GM19372 (cell line): ENCODE measurements at regions not wholly inside any gene's neighbourhood (a gene's known extent, or its start where the extent isn't known, plus 50 kb on each side); places are given as distances from the start of the nearest gene placed in this dataset.

Source experiments
- ATAC-seq: cut with Tn5 transposase; IDR thresholded peaks from one replicate; pipeline ENCODE4 v1.9.1; 2021; ENCODE audit warnings: mild to moderate bottlenecking, low read depth, moderate library complexity; ENCODE audit not compliant: unreplicated experiment

DNA sequence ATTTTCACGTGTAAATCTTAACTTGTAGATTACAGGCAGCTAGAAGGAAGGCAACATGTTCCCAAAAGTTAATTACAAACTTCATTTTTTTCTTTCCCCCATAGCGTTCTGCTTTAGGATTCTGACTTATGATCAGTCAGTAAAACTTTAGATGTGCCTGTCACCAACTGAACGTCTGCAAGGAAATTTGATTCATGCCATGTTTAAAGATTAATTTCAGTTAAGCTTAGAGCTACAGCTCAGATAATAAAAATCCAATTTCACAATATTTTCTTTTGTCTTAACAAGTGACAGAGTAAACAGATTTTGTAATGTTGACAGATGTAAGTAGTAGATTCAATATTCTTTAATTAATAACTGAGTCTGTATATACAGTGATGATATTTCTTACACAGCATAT, 253.1 kb downstream of the NFKBIZ start:
- no peak for ATAC-seq

DNA sequence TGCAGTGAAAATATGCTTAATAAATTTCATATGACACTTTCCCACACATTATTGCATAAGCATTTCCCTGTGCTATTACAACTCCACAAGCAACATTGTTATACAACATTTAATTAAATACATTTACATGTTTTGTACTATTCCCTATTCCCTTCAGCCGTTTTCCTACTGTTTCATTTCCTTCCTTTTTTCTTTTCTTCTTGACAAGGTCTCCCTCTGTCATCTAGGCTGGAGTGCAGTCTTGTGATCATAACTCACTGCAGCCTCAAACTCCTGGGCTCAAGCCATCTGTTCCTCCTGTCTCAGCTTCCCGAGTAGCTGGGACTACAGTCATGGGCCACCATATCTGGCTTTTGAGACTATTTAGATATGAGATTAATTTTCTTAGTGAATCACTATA, 254.7 kb downstream of the NFKBIZ start:
- no peak for ATAC-seq

DNA sequence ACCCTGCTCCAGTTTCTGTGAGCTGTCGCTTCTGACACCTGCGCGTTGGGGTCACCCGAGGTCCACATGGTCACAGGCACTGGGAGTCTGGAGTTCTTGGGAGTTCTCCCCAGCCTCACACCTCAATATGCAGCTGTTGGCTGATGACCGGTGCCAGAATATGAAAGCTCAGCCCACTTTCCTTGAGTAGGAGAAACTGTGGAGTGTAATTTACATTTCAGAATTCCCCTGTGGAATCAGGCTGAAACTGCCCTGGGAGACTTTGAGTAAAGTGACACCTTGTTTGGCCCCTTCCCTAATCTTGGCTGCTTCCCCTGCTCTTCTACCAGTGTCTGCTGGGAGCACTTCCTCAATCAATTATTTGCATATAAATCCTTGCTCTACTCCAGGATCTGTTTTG, 255.9 kb downstream of the NFKBIZ start:
- ATAC-seq = no peak

DNA sequence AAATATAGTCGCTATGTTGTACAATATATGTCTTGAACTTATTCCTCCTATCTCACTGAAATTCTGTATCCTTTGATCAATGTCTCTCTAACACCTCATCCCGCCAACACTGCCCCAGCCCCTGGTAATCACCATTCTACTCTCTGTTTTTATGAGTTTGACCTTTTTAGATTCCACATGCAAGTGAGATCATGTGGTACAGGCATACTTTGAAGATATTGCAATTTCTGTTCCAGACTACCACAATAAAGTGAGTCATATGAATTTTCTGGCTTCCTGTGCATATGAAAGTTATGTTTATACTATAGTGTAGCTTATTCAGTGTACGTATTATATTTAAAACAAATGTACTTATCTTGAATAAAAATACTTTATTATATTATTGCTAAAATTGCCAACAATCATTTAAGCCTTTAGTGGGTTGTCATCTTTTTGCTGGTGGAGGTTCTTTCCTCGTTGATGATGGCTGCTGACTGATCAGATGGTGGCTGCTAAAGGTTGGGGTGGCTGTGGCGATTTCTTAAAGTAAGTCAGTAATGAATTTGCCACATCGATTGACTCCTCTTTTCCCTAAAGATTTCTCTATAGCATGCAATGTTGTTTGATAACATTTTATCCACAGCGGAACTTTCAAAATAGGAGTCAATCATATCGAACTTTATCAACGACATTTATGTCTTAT, 257.2 kb downstream of the NFKBIZ start:
- ATAC-seq = no peak

DNA sequence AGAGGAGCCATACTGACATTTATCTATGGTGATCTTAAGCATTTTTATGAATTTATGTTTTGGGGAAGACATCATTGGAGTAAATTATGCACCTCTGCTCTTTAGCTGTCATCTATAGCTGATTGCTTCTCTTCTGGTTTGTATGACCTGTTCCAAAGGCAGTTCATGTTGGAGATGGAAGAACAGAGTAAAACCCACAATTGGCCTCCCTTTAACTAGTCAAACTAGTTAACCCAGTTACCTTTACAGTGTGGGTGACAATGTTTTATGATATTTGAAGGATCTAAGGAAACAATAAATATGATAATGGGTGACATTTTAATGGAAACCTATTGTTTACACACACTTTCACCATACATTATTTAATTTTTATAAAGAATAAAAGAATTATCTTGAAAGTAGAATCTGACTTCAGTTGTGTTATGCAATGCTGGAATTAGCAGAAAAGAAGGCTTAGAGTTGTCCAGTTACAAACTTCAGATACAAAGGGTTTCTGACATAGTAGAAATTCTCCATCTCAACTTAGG, 263.5 kb downstream of the NFKBIZ start:
- ATAC-seq = no peak

DNA sequence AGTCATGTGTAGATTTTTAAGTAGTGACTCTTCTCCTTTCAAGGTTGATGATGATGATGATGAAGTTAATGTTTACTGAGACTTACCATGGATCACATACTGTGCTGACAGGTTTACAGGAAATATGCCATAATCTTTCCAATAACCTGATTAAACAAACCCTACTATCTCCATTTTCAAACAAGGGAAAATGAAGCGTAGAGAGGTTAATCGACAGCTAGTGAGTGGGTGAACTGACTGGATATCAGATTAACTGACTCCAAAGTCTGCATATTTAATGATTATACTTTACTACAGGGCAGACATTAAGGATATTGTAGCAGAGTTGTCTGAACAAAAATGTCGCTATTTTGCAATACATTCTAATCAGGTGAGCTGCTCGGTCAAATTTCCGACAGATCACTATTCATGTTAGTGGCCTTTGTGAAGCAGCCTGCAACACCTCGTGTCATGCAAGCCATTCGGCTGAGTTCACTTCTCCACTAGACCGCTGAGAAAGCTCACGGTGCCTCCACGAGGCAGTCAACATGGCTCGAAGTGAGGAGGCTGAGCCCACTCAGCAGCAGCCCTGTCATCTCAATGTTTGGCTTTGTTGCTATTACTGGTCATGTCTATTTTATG, 264.2 kb downstream of the NFKBIZ start:
- no peak for ATAC-seq

DNA sequence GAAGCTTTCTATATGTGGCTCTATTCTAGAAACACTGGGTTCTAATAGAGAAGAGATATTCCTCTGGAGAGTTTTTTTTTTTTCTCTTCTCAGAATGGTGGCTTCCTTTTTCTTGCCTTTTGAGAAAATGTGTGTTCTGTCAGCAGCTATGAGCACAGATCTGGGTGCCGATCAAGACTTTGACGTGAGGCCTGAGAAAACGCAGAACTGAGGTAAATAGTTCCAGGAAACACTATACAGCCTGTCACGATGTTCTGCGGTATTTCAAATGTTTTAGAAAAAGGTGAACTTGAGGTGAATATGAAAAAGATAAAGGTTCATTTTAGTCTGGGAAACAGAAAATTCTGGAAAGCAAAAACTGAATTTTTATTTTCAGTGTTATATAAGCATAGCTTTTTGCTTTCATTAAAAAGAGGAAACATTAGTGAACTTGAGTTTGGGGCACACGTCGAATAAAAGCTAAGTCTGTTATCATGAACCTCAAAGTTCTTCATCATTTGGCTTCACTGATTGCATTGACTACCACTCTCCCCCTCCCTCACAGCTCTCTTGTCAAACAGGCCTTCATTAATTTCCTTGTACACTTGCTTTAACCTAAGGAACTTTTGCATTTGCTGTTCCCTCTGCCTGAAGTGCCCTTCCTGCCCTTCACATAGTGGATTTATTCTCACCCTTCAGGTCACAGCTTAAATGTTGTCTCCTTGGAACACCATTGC, 265.1 kb downstream of the NFKBIZ start:
- no peak for ATAC-seq

DNA sequence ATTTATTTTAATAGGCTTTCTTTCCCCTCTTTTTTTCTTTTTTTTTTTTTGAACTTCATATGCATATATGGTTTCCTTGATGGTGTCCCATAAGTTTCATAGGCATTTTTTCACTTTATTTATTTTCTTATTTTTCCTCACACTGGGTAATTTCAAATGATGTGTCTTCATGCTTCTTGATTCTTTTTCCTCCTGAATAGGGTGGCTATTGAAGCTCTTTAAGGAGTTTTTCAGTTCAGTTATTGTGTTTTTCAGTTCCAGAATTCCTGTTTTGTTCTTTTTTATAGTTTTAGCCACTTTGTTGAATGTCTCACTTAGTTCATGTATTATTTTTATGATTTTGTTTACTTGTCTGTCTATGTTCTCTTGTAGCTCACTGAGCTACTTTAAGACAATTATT, 273.2 kb downstream of the NFKBIZ start:
- no peak for ATAC-seq

DNA sequence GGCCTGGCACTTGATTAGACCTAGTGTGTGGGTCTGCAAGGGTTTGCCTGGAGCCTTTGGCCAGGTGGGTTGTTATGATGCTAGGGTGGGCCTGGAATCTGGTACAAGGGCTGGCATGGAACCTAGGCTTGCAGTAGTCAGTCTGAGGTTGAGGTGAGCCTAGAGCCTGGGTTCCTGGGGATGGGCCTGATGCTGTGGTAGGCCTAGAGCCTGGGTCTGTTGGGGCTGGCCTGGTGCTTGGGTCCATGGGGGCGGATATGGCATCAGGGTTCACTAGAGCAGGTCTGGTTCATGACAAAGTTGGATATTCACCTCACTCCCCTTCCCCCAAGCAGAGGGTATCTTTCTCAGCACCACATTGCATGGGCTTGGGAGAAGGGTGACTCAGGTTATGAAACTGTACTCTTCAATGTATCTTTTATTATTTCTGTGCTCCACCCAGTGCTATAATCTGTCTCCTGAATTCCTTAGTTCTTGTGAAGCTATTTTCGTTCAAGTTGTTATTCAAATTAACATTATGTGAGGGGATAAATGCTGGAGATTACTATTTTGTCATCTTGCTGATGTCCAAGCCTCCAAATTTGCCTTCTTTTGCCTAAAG, 274.4 kb downstream of the NFKBIZ start:
- no peak for ATAC-seq

DNA sequence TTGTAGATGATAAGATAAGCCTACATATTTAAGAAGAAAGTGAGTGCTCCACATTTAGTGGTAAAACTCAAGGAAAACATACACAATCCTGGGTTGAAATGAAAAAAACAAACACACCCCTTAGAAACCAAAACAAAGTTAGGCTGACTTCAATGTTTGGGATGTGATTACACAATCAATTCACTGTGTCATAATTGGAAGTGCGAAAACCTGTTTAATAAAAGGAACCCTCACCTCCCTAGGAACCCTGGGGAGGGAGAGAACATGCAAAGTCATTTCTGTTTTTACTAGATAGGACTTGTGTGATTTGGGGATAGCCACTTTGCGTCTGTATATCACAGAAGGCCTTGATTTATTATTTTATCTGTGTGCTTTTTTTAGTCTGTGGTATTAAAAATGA, 275.0 kb downstream of the NFKBIZ start:
- ATAC-seq = no peak

DNA sequence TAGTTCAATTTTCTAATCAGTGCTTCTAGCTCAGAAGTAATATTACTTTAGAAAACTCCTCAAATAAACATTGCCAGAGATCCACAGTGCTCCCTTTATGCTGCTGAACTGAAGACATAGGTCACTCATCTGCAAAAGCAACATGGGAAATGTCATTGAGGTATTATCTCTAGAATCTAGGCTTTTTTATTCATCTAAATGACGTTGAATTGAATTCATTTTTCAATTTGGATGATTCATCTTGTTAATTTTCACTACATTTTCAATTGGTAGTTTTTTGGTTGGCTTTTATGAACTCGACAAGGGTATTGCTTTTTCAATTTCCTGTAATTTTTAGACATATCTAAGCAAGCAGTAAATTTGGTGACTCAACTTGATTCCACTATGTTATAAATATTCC, 275.4 kb downstream of the NFKBIZ start:
- ATAC-seq = no peak

DNA sequence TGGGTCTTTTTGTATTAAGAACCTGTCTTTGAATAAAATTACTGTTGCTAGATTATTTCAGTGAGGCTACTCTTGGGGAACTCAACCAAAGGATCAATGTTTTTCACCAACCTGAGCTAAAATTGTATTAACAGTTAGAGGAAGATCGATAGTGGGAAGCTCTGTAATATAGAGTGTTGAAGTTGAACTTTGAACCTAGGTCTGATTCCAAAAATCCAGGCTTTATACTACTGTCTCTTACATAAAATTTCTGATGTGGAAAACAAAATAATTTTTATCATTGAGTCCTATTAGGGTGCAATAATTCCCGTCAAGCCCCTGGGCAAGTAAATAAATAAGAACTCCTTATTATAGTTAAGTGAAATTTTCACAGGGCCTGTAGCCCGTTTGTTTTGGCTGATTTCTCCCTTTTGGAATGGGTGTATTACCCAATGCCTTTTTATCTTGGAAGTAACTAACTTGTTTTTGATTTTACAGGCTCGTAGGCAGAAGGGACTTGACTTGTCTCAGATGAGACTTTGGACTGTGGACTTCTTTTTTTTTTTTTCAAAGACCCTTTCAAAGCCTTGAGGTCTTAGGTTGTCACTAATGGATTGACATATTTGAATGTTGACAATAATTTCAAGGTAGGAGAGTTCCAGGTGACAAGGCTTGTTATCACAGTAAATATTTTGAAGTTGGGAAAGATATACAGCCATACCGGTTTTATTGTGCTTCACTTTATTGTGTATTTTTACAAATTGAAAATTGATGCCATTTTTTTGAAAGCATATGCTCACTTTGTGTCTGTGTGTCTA, 276.1 kb downstream of the NFKBIZ start:
- no peak for ATAC-seq

DNA sequence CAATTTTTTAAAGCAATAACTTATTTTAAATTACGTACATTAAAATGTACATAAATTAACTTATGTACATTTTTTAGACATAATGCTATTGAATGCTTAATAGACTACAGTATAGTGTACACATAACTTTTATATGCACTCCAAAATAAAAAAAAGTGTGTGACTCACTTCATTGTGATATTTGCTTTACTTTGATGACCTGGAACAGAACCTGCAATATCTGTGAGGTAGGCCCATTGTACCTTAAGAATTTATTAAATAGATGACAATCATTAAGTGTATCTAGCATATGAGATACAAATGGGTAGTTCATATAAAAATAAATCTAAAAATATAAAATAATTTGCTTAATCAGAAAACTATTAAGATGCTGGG, 276.7 kb downstream of the NFKBIZ start:
- ATAC-seq = no peak

DNA sequence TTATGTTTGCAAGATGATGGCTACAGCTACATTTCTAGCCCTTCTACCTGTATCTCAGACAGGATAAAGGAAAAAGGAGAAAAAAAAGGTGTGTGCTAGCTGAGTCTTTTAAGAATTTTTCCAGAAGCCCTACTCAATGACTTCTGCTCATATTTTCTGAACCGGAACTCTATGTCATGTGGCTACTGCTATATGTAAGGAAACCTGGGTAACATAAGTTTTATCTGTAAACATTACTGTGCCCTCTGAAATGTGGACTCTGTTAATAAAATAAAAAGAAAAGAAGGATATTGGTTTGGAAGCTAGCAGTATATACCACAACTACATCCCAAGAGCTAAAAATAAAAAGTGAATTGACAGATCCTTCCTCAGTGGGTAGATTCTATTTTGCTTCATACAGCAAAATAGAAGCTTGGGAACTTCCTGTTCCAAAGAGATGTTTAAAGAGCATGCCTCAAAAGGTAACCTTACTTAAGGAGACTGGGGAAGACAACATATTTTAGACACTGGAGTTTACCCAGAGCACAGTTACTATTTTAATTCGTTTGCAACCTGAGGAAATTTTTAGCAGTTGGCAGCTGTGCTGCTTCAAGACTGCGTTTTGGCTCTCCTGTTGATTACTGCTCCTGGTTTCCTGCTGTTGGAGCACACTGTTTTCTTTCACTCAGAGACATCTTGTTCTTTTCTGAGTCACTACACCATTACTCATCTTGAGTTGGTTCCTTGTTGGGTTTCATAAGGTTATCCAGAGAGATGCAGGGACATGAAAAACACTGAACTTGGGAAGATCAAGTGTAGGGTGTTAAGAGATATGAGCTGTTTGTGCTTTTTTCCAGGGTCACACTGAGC, 280.7 kb downstream of the NFKBIZ start:
- ATAC-seq = no peak

DNA sequence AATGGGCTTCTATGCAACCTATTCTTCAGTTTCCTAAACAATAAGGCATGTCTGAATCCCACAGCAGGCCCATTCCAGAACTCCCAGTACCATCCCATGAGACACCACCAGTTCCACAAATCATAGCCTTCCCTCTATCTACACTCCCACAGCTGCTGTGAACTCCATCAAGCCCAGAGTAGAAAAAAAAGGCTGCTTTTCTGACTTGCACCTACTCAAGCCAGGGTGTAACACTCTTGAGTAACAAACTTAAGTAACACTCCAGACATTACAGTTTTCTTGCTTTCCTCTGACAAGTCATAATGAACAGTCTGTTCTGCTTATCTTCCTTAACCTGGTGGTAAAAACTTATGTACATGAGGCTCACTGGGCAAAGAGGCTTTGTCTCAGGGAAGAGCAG, 283.1 kb downstream of the NFKBIZ start:
- ATAC-seq = no peak

DNA sequence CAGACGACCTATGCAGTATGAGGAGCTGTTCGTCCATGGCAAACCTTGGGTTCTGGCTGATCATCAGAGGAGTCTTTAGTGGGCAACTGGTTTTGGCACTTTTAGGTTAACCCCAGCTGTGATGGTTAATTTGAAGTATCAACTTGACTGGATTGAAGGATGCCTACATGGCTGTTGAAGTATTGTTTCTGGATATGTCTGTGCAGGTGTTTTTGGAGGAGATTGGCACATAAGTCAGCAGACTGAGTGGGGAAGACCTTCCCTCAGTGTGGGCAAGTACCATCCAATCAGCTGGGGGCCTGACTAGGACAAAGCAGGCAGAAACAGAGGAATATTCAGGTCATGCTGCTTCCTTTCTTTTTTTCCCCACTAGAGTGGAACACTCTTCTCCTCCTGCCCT, 284.1 kb downstream of the NFKBIZ start:
- no peak for ATAC-seq

DNA sequence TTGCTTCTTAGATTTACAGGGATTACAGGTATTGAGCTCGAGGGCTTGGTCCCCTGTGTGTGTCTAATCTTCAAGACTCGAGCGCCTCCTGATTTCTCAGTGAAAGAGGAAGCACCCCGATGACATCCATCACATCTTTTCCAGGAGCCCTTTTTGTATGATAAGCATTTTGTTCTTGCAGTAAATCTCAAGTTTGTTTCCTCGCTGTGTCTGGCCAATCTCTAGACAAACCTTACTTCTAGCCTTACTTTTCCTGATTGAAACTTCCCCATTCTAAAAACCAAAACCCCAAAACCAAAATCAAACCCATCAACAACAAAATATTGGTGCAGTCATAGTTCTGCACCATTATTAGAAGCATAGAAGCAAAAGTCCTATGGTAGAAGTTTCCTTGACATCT, 286.0 kb downstream of the NFKBIZ start:
- no peak for ATAC-seq

DNA sequence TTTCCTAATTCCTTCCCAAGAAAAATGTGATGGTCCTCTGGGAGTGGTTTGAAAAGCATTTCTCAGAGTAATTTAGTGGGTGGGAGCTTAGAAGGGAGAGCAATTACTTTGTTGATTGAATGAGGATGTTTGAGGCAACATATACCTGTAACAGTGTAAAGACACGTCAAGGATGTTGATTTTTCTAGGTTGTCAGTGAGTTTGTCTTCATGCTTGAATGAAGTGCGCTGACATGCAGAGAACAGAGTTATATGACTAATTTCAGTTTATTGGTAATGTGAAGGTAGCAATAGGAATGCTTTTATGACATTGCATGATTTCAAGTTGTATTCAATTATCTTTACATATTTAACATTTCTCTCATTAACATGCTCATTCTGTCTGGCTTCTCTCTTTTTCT, 286.9 kb downstream of the NFKBIZ start:
- ATAC-seq = no peak

DNA sequence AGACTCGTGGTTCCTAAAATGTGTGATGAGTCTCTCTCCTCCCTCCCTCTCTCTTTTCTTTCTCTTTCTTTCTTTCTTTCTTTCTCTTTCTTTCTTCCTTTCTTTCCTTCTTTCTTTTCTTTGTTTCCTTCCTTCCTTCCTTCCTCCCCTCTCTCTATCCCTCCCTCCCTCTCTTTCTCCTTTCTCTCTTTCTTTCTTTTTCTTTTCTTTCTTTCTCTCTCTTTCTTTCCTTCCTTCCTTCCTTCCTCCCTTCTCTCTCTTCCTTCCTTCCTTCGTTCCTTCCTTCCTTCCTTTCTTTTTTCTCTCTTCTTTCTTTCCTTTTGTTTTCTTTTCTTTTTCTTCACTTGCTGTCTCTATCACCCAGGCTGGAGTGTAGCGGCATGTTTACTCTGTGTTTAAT, 290.8 kb downstream of the NFKBIZ start:
- ATAC-seq = no peak
